NCI-H1417 (cell line): ENCODE measurements at regions not wholly inside any gene's neighbourhood (a gene's known extent, or its start where the extent isn't known, plus 50 kb on each side); places are given as distances from the start of the nearest gene placed in this dataset.
"Not testable (repeated sequence)": the region's sequence is repeated elsewhere in the genome, so short reads cannot be mapped to it uniquely, and the experiment has no call there.

Experiments
- DNase-seq, 3 experiments: peaks; one replicate each; lab custom pipeline; 2025; lab: John Stamatoyannopoulos, UW

- no peak for DNase-seq
Measured at GRCh38 chr21:41567901-41568510, 60.0 kb upstream of the TMPRSS2 start.

GRCh38 chr21:41567237-41567636, 59.3 kb upstream of the TMPRSS2 start:
- DNase-seq, result not testable (repeated sequence)

DNA sequence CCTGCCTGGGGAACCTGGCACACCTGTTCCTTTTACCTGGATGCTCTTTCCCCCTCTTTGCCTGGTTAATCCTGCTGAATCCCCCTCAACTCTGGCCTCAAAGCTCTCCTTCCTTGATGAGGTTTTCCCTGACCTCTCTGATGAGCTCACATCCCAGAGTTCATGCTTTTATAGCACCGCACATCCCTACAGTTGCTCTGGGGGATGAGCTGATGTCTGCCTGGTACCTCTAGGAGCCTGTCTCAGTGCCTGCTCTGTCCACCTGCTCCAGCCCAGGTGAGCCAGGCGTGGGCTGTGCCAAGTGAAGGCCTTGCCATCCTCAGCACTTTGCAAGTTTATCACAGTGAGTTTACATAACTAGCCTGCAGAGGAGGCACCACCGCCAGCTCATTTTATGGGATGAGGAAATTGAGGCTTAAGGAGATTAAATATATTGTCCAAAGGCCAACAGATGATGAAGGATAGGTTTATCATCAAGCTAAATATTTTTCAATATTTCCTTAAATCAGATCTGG, 58.6 kb upstream of the TMPRSS2 start:
- DNase-seq, result no peak

DNA sequence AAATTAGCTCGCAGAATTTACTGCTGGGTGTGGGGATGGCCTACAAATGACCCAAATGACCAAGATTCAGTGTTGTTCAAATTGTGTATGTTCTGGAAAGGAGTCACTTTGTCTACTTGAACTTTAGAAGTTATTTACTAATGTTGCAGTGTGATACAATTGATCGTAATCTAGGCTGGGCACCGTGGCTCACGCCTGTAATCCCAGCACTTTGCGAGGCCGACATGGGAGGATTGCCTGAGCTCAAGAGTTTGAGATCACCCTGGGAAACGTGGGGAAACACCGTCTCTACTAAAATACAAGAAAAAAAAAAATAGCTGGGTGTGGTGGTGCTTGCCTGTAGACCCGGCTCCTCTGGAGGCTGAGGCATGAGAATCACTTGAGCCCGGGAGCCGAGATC, 57.6 kb upstream of the TMPRSS2 start:
- DNase-seq, result no peak

DNA sequence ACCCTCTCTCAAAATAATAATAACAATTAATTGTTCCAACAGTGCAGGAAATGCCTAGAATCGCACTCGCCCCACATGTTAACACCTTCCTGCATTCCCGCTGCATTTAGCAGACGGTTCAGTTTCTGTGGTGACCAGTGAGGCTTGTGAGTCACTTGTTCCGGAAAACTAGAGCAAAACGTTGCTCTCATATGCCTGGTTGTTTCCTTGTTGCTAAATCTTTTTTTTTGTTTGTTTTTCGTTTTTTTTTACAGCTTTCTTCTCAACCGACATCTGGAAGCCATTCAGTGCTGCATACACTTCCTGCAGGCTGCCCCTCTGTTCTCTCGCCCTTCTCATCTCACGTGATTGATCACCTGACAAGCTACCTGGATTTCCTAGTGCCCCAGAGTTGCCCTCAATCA, 56.9 kb upstream of the TMPRSS2 start:
- DNase-seq, result peak in 1 of 3 experiments; percentile 10

GRCh38 chr21:41562101-41563000, 54.4 kb upstream of the TMPRSS2 start:
- no peak for DNase-seq

GRCh38 chr21:41561701-41562100, 53.7 kb upstream of the TMPRSS2 start:
- DNase-seq, result no peak

GRCh38 chr21:41560661-41561158, 52.8 kb upstream of the TMPRSS2 start:
- DNase-seq, result peak in 1 of 3 experiments; percentile 40

- DNase-seq, result peak in 2 of 3 experiments; percentile 11 to 53
Measured at GRCh38 chr21:41559658-41560631, 52.0 kb upstream of the TMPRSS2 start.

GRCh38 chr21:41558842-41559241, 50.9 kb upstream of the TMPRSS2 start:
- no peak for DNase-seq

- DNase-seq, result no peak
Measured at GRCh38 chr21:41557884-41558283, 49.9 kb upstream of the TMPRSS2 start.
